H1 (cell line): ENCODE measurements at regions not wholly inside any gene's neighbourhood (a gene's known extent, or its start where the extent isn't known, plus 50 kb on each side); places are given as distances from the start of the nearest gene placed in this dataset.

ENCODE experiments used
- CTCF ChIA-PET: fragments of 300-600 bp; sonication (Branson Sonifier 250); formaldehyde crosslinking; loops from one replicate; lab custom pipeline; 2021; ENCODE audit not compliant: partially characterized antibody; lab: Charles Lee
- POLR2A ChIA-PET: fragments of 300-600 bp; sonication (Branson Sonifier 250); formaldehyde crosslinking; loops from one replicate; lab custom pipeline; 2021; ENCODE audit warnings: inconsistent platforms; ENCODE audit not compliant: partially characterized antibody; lab: Charles Lee
- DNase-seq, 2 experiments: peaks; one replicate each; pipeline versions ENCODE4 v3.0.0 to v3.0.0-alpha.2; 2010 to 2022; ENCODE audit warnings: low spot score in 2 of 2, low read depth in 1 of 2, mixed read lengths in 1 of 2
- FAIRE-seq: peaks from 2 replicates; lab custom pipeline; 2011; peaks lifted over from hg19 to GRCh38; lab: Jason Lieb, UNC
- H2AFZ ChIP-seq: 2 replicates; pipeline ENCODE4 v1.8.1; 2012; ENCODE audit warnings: low read length, inconsistent platforms
- H2AK5ac ChIP-seq: 2 replicates; pipeline ENCODE4 v1.6.1; 2013; ENCODE audit warnings: low read depth, low read length
- H2BK120ac ChIP-seq: replicated peaks from 2 replicates; pipeline ENCODE3; 2013; ENCODE audit warnings: low read depth, low read length, inconsistent platforms
- H2BK12ac ChIP-seq: 2 replicates; pipeline ENCODE4 v1.6.1; 2013; ENCODE audit warnings: low read depth, low read length
- H2BK15ac ChIP-seq: 2 replicates; pipeline ENCODE4 v1.6.1; 2013; ENCODE audit warnings: low read length
- H2BK20ac ChIP-seq: 2 replicates; pipeline ENCODE4 v1.6.1; 2013; ENCODE audit warnings: low read length
- H2BK5ac ChIP-seq: 2 replicates; pipeline ENCODE4 v1.6.1; 2013; ENCODE audit warnings: low read depth, low read length
- H3K14ac ChIP-seq: 2 replicates; pipeline ENCODE4 v1.6.1; 2013; ENCODE audit warnings: inconsistent platforms; ENCODE audit not compliant: insufficient read length
- H3K18ac ChIP-seq: 2 replicates; pipeline ENCODE4 v1.6.1; 2013; ENCODE audit warnings: low read length; ENCODE audit errors: extremely low read depth
- H3K23ac ChIP-seq: 2 replicates; pipeline ENCODE4 v1.6.1; 2013; ENCODE audit warnings: inconsistent platforms; ENCODE audit not compliant: insufficient read length
- H3K23me2 ChIP-seq: 2 replicates; pipeline ENCODE4 v1.6.1; 2013; ENCODE audit warnings: low read depth, low read length
- H3K27ac ChIP-seq: 2 replicates; pipeline ENCODE4 v1.6.1; 2011; ENCODE audit warnings: low read depth, low read length, inconsistent platforms
- H3K27me3 ChIP-seq, 4 experiments: replicated peaks in 1 of 4; 1 replicate in 1 of 4; 2 replicates in 3 of 4; pipeline versions ENCODE4 v1.6.1 to v1.8.1; 2011 to 2013; ENCODE audit warnings: low read length in 3 of 4, mild to moderate bottlenecking in 3 of 4, inconsistent platforms in 2 of 4, mixed read lengths in 2 of 4, moderate library complexity in 1 of 4; ENCODE audit not compliant: control insufficient read depth in 3 of 4, insufficient read depth in 3 of 4; ENCODE audit errors: extremely low read depth in 1 of 4
- H3K36me3 ChIP-seq, 4 experiments: 2 replicates each; pipeline versions ENCODE4 v1.6.1 to v1.8.1; 2011 to 2013; ENCODE audit warnings: mild to moderate bottlenecking in 4 of 4, low read length in 3 of 4, moderate library complexity in 2 of 4, control low read depth in 1 of 4, inconsistent platforms in 1 of 4; ENCODE audit not compliant: insufficient read depth in 4 of 4, control insufficient read depth in 2 of 4
- H3K4ac ChIP-seq: replicated peaks from 2 replicates; pipeline ENCODE3; 2013; ENCODE audit warnings: low read length, low read depth, mixed read lengths, inconsistent platforms; ENCODE audit not compliant: insufficient read length
- H3K4me1 ChIP-seq, 4 experiments: replicated peaks in 1 of 4; 1 replicate in 1 of 4; 2 replicates in 3 of 4; pipeline versions ENCODE4 v1.6.1 to v1.8.1; 2011 to 2013; ENCODE audit warnings: low read length in 3 of 4, inconsistent platforms in 2 of 4, mixed read lengths in 1 of 4; ENCODE audit not compliant: insufficient read depth in 4 of 4, control insufficient read depth in 3 of 4
- H3K4me2 ChIP-seq, 2 experiments: 2 replicates each; pipeline versions ENCODE4 v1.6.1 to v1.8.1; 2011 to 2013; ENCODE audit warnings: low read depth in 2 of 2, low read length in 2 of 2, control low read depth in 1 of 2, inconsistent platforms in 1 of 2, mild to moderate bottlenecking in 1 of 2; ENCODE audit not compliant: insufficient read depth in 1 of 2
- H3K4me3 ChIP-seq, 4 experiments: fragments of 200-600, 300-600 bp in 1 of 4; sonication (generic), shearing (Covaris generic), sonication (Bioruptor Twin) in 1 of 4; 2 replicates each; pipeline versions ENCODE4 v1.5.1 to v1.8.1; 2011 to 2016; ENCODE audit warnings: low read length in 4 of 4, low read depth in 3 of 4, control low read depth in 2 of 4, inconsistent platforms in 2 of 4, mild to moderate bottlenecking in 2 of 4, mixed read lengths in 1 of 4, moderate library complexity in 1 of 4; ENCODE audit not compliant: insufficient read depth in 2 of 4; ENCODE audit errors: extremely low read depth in 1 of 4
- H3K56ac ChIP-seq: replicated peaks from 2 replicates; pipeline ENCODE3; 2013; ENCODE audit warnings: low read depth, mild to moderate bottlenecking, mixed read lengths, low read length, inconsistent platforms; ENCODE audit not compliant: insufficient read length
- H3K79me1 ChIP-seq: 2 replicates; pipeline ENCODE4 v1.6.1; 2013; ENCODE audit warnings: low read depth, low read length, control low read depth
- H3K79me2 ChIP-seq, 2 experiments: 2 replicates each; pipeline versions ENCODE4 v1.6.1 to v1.8.1; 2012 to 2013; ENCODE audit warnings: low read length in 2 of 2, mild to moderate bottlenecking in 2 of 2, inconsistent platforms in 1 of 2; ENCODE audit not compliant: insufficient read depth in 2 of 2, control insufficient read depth in 1 of 2
- H3K9ac ChIP-seq, 4 experiments: replicated peaks in 1 of 4; 1 replicate in 1 of 4; 2 replicates in 3 of 4; pipeline versions ENCODE4 v1.6.1 to v1.8.1; 2011 to 2013; ENCODE audit warnings: low read depth in 3 of 4, low read length in 3 of 4, control low read depth in 2 of 4, mild to moderate bottlenecking in 2 of 4, moderate library complexity in 2 of 4, inconsistent platforms in 1 of 4; ENCODE audit errors: extremely low read depth in 1 of 4
- H3K9me3 ChIP-seq, 2 experiments: 2 replicates each; pipeline versions ENCODE4 v1.6.1 to v1.8.1; 2012 to 2013; ENCODE audit warnings: mild to moderate bottlenecking in 2 of 2, moderate library complexity in 2 of 2, control low read depth in 1 of 2, inconsistent platforms in 1 of 2, low read depth in 1 of 2, low read length in 1 of 2, mixed read lengths in 1 of 2; ENCODE audit not compliant: insufficient read depth in 2 of 2
- H4K20me1 ChIP-seq, 2 experiments: replicated peaks in 1 of 2; 2 replicates each; pipeline versions ENCODE3 to v1.8.1; 2011 to 2013; ENCODE audit warnings: inconsistent platforms in 2 of 2, low read length in 2 of 2, mild to moderate bottlenecking in 1 of 2; ENCODE audit not compliant: insufficient read depth in 2 of 2, control insufficient read depth in 1 of 2
- H4K5ac ChIP-seq: 2 replicates; pipeline ENCODE4 v1.6.1; 2013; ENCODE audit warnings: low read length, low read depth, mixed read lengths, inconsistent platforms; ENCODE audit not compliant: insufficient read length
- H4K8ac ChIP-seq: 2 replicates; pipeline ENCODE4 v1.8.0; 2013; ENCODE audit warnings: mild to moderate bottlenecking, moderate library complexity, low read length, inconsistent platforms; ENCODE audit not compliant: insufficient read depth; ENCODE audit errors: extremely low read depth
- H4K91ac ChIP-seq: replicated peaks from 2 replicates; pipeline ENCODE3; 2013; ENCODE audit warnings: low read length, mixed read lengths, inconsistent platforms; ENCODE audit not compliant: insufficient read length
- ATF2 ChIP-seq: IDR thresholded peaks from 2 replicates; pipeline ENCODE4 v1.6.1; 2012; ENCODE audit warnings: low read length, inconsistent platforms
- HDAC6 ChIP-seq: IDR thresholded peaks from one replicate; pipeline ENCODE4 v1.7.1; 2012; ENCODE audit warnings: low read depth, mild to moderate bottlenecking, inconsistent platforms, low read length, moderate library complexity
- PHF8 ChIP-seq: fragments of 200-600 bp; sonication (generic); conservative IDR thresholded peaks from 2 replicates; pipeline ENCODE4 v1.7.1; 2012; ENCODE audit warnings: low read depth, mild to moderate bottlenecking, inconsistent platforms, low read length, moderate library complexity
- WGBS, 2 experiments: shearing (Covaris generic) in 1 of 2; methylation state at CpG; one replicate each; pipeline versions ENCODE4 v1.1.6 to v1.1.7; 2013 to 2015; ENCODE audit warnings: low lambda C conversion rate in 2 of 2, mixed read lengths in 2 of 2, inconsistent platforms in 1 of 2, low coverage in 1 of 2, missing lambda C conversion rate in 1 of 2; ENCODE audit not compliant: insufficient replicate concordance in 2 of 2, insufficient coverage in 1 of 2, insufficient read length in 1 of 2; ENCODE audit errors: extremely low coverage in 1 of 2, missing lambda C conversion rate in 1 of 2; 5-methylcytosine and 5-hydroxymethylcytosine counted together

- WGBS, 2 experiments = 89% methylated on average over 1 of the region's 1 CpG; no CpG with 5 or more reads in 1 of the 2 experiments
- no peak overlapping the region for H4K91ac ChIP-seq
- no peaks in the 10 kb centered on the region for H3K79me2 ChIP-seq
- no peak overlapping the region for H4K5ac ChIP-seq
- H3K4me1 ChIP-seq = no peaks in the 10 kb centered on the region
- H2BK5ac ChIP-seq = no peak overlapping the region
- H3K23me2 ChIP-seq = no peaks in the 10 kb centered on the region
- no peak overlapping the region for H2BK120ac ChIP-seq
- no peak overlapping the region for H3K9ac ChIP-seq
- no peaks in the 10 kb centered on the region for H3K9me3 ChIP-seq
- H3K27me3 ChIP-seq = peaks cover 0 to 1% (median 0%) of the 10 kb centered on the region in 4 experiments; a peak in 2 of 7 replicates
- ChIA-PET CTCF (interaction anchor here (0.7 to 2.8 kb wide), 5 partner anchors 17 to 660 kb away, joined by 3 to 8 read pairs (median 3); no protein-coding TSS in a partner anchor), POLR2A (no interaction called here)
- H2BK12ac ChIP-seq = no peak overlapping the region
- no peaks in the 10 kb centered on the region for H3K79me1 ChIP-seq
- no peak for FAIRE-seq
- DNase-seq = no peak
- no peak overlapping the region for H3K4me3 ChIP-seq
- H3K18ac ChIP-seq = no peak overlapping the region
- no peak overlapping the region for H4K8ac ChIP-seq
- H4K20me1 ChIP-seq = no peaks in the 10 kb centered on the region
- H2BK20ac ChIP-seq = no peak overlapping the region
- no peaks in the 10 kb centered on the region for H3K36me3 ChIP-seq
- no peak for TF ChIP-seq ATF2
- TF ChIP-seq HDAC6 = no peak
- TF ChIP-seq PHF8 = no peak
- no peak overlapping the region for H3K4ac ChIP-seq
- H3K14ac ChIP-seq = no peak overlapping the region
- H3K4me2 ChIP-seq = no peak overlapping the region
- no peak overlapping the region for H2BK15ac ChIP-seq
- no peak overlapping the region for H3K56ac ChIP-seq
- H3K27ac ChIP-seq = no peak overlapping the region
- H2AFZ ChIP-seq = no peak overlapping the region
- no peak overlapping the region for H2AK5ac ChIP-seq
- H3K23ac ChIP-seq = no peak overlapping the region
These were observed 142.9 kb upstream of the WSCD2 start for GRCh38 chr12:107986183-107986582.
